ENCODE measurements at regions not wholly inside any gene's neighbourhood (a gene's known extent, or its start where the extent isn't known, plus 50 kb on each side); places are given as distances from the start of the nearest gene placed in this dataset.

- no peak overlapping the region for H2AFZ ChIP-seq (ENCODE audit: insufficient read depth, low read depth, low read length, poor library complexity, severe bottlenecking)
- no peak overlapping the region for H3K4me2 ChIP-seq (replicated peaks; ENCODE audit: low read depth, low read length, poor library complexity, severe bottlenecking)
- no peak overlapping the region for H3K27ac ChIP-seq (ENCODE audit: low read length in 2 of 2)
- H3K27me3 ChIP-seq (replicated peaks in 1 of 4; ENCODE audit: control extremely low read depth in 1 of 4, control insufficient read depth in 3 of 4, insufficient read depth in 4 of 4, low read length in 3 of 4): no peaks in the 10 kb centered on the region
- no peaks in the 10 kb centered on the region for H3K4me1 Mint-ChIP-seq
- DNase-seq (no peak), ATAC-seq (ENCODE audit: low read depth) (no peak)
- no peak overlapping the region for H3K9ac ChIP-seq (ENCODE audit: low read length)
- POLR2A ChIA-PET: no interaction called here
- H3K4me3 Mint-ChIP-seq: no peak overlapping the region
- CTCF ChIA-PET: no interaction called here
- intact Hi-C loops (cut with micrococcal nuclease): no loop called here
- no peak overlapping the region for H3K4me3 ChIP-seq (ENCODE audit: control extremely low read depth in 1 of 5, extremely low read depth in 1 of 5, insufficient read depth in 1 of 5, low read depth in 2 of 5, low read length in 4 of 5)
- no peaks in the 10 kb centered on the region for H3K4me1 ChIP-seq (ENCODE audit: control insufficient read depth in 2 of 2, insufficient read depth in 2 of 2, low read length in 2 of 2)
- H3K36me3 ChIP-seq (replicated peaks in 1 of 2; ENCODE audit: control extremely low read depth in 1 of 2, control insufficient read depth in 1 of 2, extremely low read depth in 1 of 2, insufficient read depth in 2 of 2, low read length in 1 of 2): no peaks in the 10 kb centered on the region
- TF ChIP-seq CTCF (IDR thresholded peaks at IDR 0.05): no peak
- no peak for TF ChIP-seq EZH2 (IDR thresholded peaks at IDR 0.05; ENCODE audit: borderline replicate concordance, insufficient read depth, low read depth, low read length, poor library complexity, severe bottlenecking)
- no peaks in the 10 kb centered on the region for H3K9me3 ChIP-seq (ENCODE audit: control extremely low read depth in 1 of 3, control insufficient read depth in 2 of 3, insufficient read depth in 1 of 3, low read length in 2 of 3)
- peaks cover 3% of the 10 kb centered on the region for H3K9me3 Mint-ChIP-seq (ENCODE audit: insufficient read depth)
- no peaks in the 10 kb centered on the region for H3K79me2 ChIP-seq (ENCODE audit: control insufficient read depth, insufficient read depth, low read length)
- peaks cover 9% of the 10 kb centered on the region for H3K27me3 Mint-ChIP-seq
- H4K20me1 ChIP-seq (ENCODE audit: control insufficient read depth, insufficient read depth, low read length, poor library complexity, severe bottlenecking): no peaks in the 10 kb centered on the region
- no peak overlapping the region for H3K27ac Mint-ChIP-seq
- whole genome bisulfite sequencing (ENCODE audit: insufficient coverage): 100% methylated on average over 2 of the region's 7 CpGs
Observed at GRCh38 chr15:62684123-62684808, 358.3 kb upstream of the TPM1 start.

- WGBS (ENCODE audit: insufficient coverage): no CpG with 5 or more reads among the region's 2 CpGs
Observed at GRCh38 chr15:62691008-62691407, 351.5 kb upstream of the TPM1 start.

More at GRCh38 chr15:62691008-62691407, 351.5 kb upstream of the TPM1 start:
- Mint-ChIP-seq H3K9me3 (ENCODE audit: insufficient read depth) (no peaks in the 10 kb centered on the region), H3K27ac (no peak overlapping the region), H3K4me3 (no peak overlapping the region), H3K4me1 (no peaks in the 10 kb centered on the region), H3K27me3 (no peaks in the 10 kb centered on the region)
- ChIA-PET POLR2A (no interaction called here), CTCF (no interaction called here)
- intact Hi-C loops (cut with micrococcal nuclease): no loop called here
- ATAC-seq (ENCODE audit: low read depth): no peak
- H3K9me3 ChIP-seq (ENCODE audit: control extremely low read depth in 1 of 3, control insufficient read depth in 2 of 3, insufficient read depth in 1 of 3, low read length in 2 of 3): no peaks in the 10 kb centered on the region
- no peak overlapping the region for H3K4me3 ChIP-seq (ENCODE audit: control extremely low read depth in 1 of 5, extremely low read depth in 1 of 5, insufficient read depth in 1 of 5, low read depth in 2 of 5, low read length in 4 of 5)
- no peak for DNase-seq
- H3K27ac ChIP-seq (ENCODE audit: low read length in 2 of 2): no peak overlapping the region
- no peak overlapping the region for H2AFZ ChIP-seq (ENCODE audit: insufficient read depth, low read depth, low read length, poor library complexity, severe bottlenecking)
- H3K4me1 ChIP-seq (ENCODE audit: control insufficient read depth in 2 of 2, insufficient read depth in 2 of 2, low read length in 2 of 2): no peaks in the 10 kb centered on the region
- no peaks in the 10 kb centered on the region for H4K20me1 ChIP-seq (ENCODE audit: control insufficient read depth, insufficient read depth, low read length, poor library complexity, severe bottlenecking)
- no peaks in the 10 kb centered on the region for H3K79me2 ChIP-seq (ENCODE audit: control insufficient read depth, insufficient read depth, low read length)
- no peaks in the 10 kb centered on the region for H3K27me3 ChIP-seq (replicated peaks in 1 of 4; ENCODE audit: control extremely low read depth in 1 of 4, control insufficient read depth in 3 of 4, insufficient read depth in 4 of 4, low read length in 3 of 4)
- no peaks in the 10 kb centered on the region for H3K36me3 ChIP-seq (replicated peaks in 1 of 2; ENCODE audit: control extremely low read depth in 1 of 2, control insufficient read depth in 1 of 2, extremely low read depth in 1 of 2, insufficient read depth in 2 of 2, low read length in 1 of 2)
- H3K9ac ChIP-seq (ENCODE audit: low read length): no peak overlapping the region
- no peak overlapping the region for H3K4me2 ChIP-seq (replicated peaks; ENCODE audit: low read depth, low read length, poor library complexity, severe bottlenecking)
- TF ChIP-seq EZH2 (IDR thresholded peaks at IDR 0.05; ENCODE audit: borderline replicate concordance, insufficient read depth, low read depth, low read length, poor library complexity, severe bottlenecking) (no peak), CTCF (IDR thresholded peaks at IDR 0.05) (no peak)

Data from B cell (primary cell).